Sigmoid colon (tissue), 6 donors: ENCODE measurements at regions not wholly inside any gene's neighbourhood (a gene's known extent, or its start where the extent isn't known, plus 50 kb on each side); places are given as distances from the start of the nearest gene placed in this dataset.

Experiments
- DNase-seq: peaks from one replicate; pipeline ENCODE4 v3.0.0-alpha.2; 2019
- H3K27ac ChIP-seq, 4 donors: fragments of 200-600 bp; sonication (generic); one replicate each; pipeline ENCODE4 v1.5.1; 2016 to 2019; ENCODE audit warnings: mild to moderate bottlenecking in 1 of 4
- H3K27me3 ChIP-seq, 3 donors: fragments of 200-600 bp; sonication (generic); one replicate each; pipeline ENCODE4 v1.5.1; 2019; ENCODE audit warnings: mild to moderate bottlenecking in 1 of 3
- H3K36me3 ChIP-seq, 4 donors: fragments of 200-600 bp; sonication (generic); one replicate each; pipeline ENCODE4 v1.5.1; 2016 to 2019
- H3K4me1 ChIP-seq, 4 donors: fragments of 200-600 bp; sonication (generic); one replicate each; pipeline ENCODE4 v1.5.1; 2017 to 2019
- H3K4me3 ChIP-seq, 4 donors: fragments of 200-600 bp; sonication (generic); one replicate each; pipeline ENCODE4 v1.5.1; 2017 to 2019; ENCODE audit warnings: mild to moderate bottlenecking in 2 of 4, moderate library complexity in 1 of 4
- H3K9me3 ChIP-seq, 4 donors: fragments of 200-600 bp in 3 of 4; sonication (generic) in 3 of 4; one replicate each; pipeline versions ENCODE4 v1.5.1 to v1.6.1; 2013 to 2019
- CTCF ChIP-seq, 4 experiments: fragments of 450-650 bp in 3 of 4; fragments of 200-600 bp in 1 of 4; IDR thresholded peaks; one replicate each; pipeline ENCODE4 v1.5.1; 2016 to 2019; ENCODE audit warnings: antibody characterized with exemption in 4 of 4, mild to moderate bottlenecking in 3 of 4, moderate library complexity in 2 of 4
- EP300 ChIP-seq, 4 donors: sonication (generic); formaldehyde crosslinking; IDR thresholded peaks; one replicate each; pipeline ENCODE4 v1.6.1; 2017; ENCODE audit warnings: antibody characterized with exemption in 4 of 4
- POLR2A ChIP-seq, 2 donors: fragments of 450-650 bp; IDR thresholded peaks; one replicate each; pipeline ENCODE4 v1.6.1; 2016; ENCODE audit warnings: antibody characterized with exemption in 2 of 2, mild to moderate bottlenecking in 2 of 2, moderate library complexity in 2 of 2
- POLR2AphosphoS5 ChIP-seq, 4 donors: sonication (generic); formaldehyde crosslinking; IDR thresholded peaks; one replicate each; pipeline ENCODE4 v1.6.1; 2017; ENCODE audit warnings: antibody characterized with exemption in 4 of 4
- WGBS, 2 donors: extraction: QIAGEN DNeasy Blood & Tissue Kit; methylation state at CpG; one replicate each; pipeline ENCODE4 v1.1.7; 2013; 5-methylcytosine and 5-hydroxymethylcytosine counted together
- intact Hi-C: fragments of 100-400 bp; cut with DNase I; formaldehyde crosslinking; loops from one replicate; pipeline ENCODE4 v1.15.1; 2023
- donor health status: healthy with polysubstance abuse.
- donor health status: healthy.

- Histone ChIP-seq H3K36me3 (no peaks in the 10 kb centered on the region), H3K27ac (no peak overlapping the region), H3K4me3 (no peak overlapping the region), H3K4me1 (no peaks in the 10 kb centered on the region), H3K27me3 (no peaks in the 10 kb centered on the region), H3K9me3 (no peaks in the 10 kb centered on the region)
- 84 to 95% methylated on average over 1 of the region's 1 CpG for WGBS, 2 donors
- intact Hi-C loops, result no loop called here
- no peak for DNase-seq
- TF ChIP-seq POLR2AphosphoS5 (IDR thresholded peaks at IDR 0.05), result no peak
- TF ChIP-seq POLR2A (IDR thresholded peaks at IDR 0.05), result no peak
- no peak for TF ChIP-seq CTCF (IDR thresholded peaks at IDR 0.05)
- no peak for TF ChIP-seq EP300 (IDR thresholded peaks at IDR 0.05)
These were observed 656.3 kb upstream of the IGFBP3 start for GRCh38 chr7:46577394-46577793.

- H3K27me3 ChIP-seq, result no peaks in the 10 kb centered on the region
These were observed 655.9 kb upstream of the IGFBP3 start for GRCh38 chr7:46576950-46577349.

GRCh38 chr7:46572691-46573090, 651.6 kb upstream of the IGFBP3 start:
- 69 to 74% methylated on average over 2 of the region's 2 CpGs for WGBS, 2 donors
- no peak for DNase-seq
- H3K4me3 ChIP-seq, result no peak overlapping the region
- H3K27me3 ChIP-seq, result no peaks in the 10 kb centered on the region
- H3K4me1 ChIP-seq, result no peaks in the 10 kb centered on the region
- intact Hi-C loops, result no loop called here
- no peak overlapping the region for H3K27ac ChIP-seq
- no peaks in the 10 kb centered on the region for H3K36me3 ChIP-seq
- H3K9me3 ChIP-seq, result no peaks in the 10 kb centered on the region
- no peak for TF ChIP-seq CTCF (IDR thresholded peaks at IDR 0.05)
- no peak for TF ChIP-seq POLR2AphosphoS5 (IDR thresholded peaks at IDR 0.05)
- TF ChIP-seq EP300 (IDR thresholded peaks at IDR 0.05), result no peak
- TF ChIP-seq POLR2A (IDR thresholded peaks at IDR 0.05), result no peak

More at GRCh38 chr7:46576950-46577349, 655.9 kb upstream of the IGFBP3 start:
- Histone ChIP-seq H3K36me3 (no peaks in the 10 kb centered on the region), H3K27ac (no peak overlapping the region), H3K9me3 (no peaks in the 10 kb centered on the region), H3K4me3 (no peak overlapping the region), H3K4me1 (no peaks in the 10 kb centered on the region)
- intact Hi-C loops, result no loop called here
- no peak for DNase-seq
- no peak for TF ChIP-seq POLR2A (IDR thresholded peaks at IDR 0.05)
- TF ChIP-seq EP300 (IDR thresholded peaks at IDR 0.05), result no peak

GRCh38 chr7:46571996-46572395, 650.9 kb upstream of the IGFBP3 start:
- intact Hi-C loops, result no loop called here
- no peak for TF ChIP-seq EP300 (IDR thresholded peaks at IDR 0.05)
- no peak for TF ChIP-seq CTCF (IDR thresholded peaks at IDR 0.05)
- TF ChIP-seq POLR2A (IDR thresholded peaks at IDR 0.05), result no peak
- no peak for TF ChIP-seq POLR2AphosphoS5 (IDR thresholded peaks at IDR 0.05)
- 90 to 91% methylated on average over 5 of the region's 5 CpGs for WGBS, 2 donors

GRCh38 chr7:46569133-46569465, 648.0 kb upstream of the IGFBP3 start:
- TF ChIP-seq POLR2AphosphoS5 (IDR thresholded peaks at IDR 0.05) (no peak), EP300 (IDR thresholded peaks at IDR 0.05) (no peak), POLR2A (IDR thresholded peaks at IDR 0.05) (no peak), CTCF (IDR thresholded peaks at IDR 0.05) (no peak)
- intact Hi-C loops, result no loop called here
- H3K36me3 ChIP-seq, result no peaks in the 10 kb centered on the region
- H3K4me3 ChIP-seq, result no peak overlapping the region
- no peaks in the 10 kb centered on the region for H3K4me1 ChIP-seq
- WGBS, 2 donors, result 42 to 58% methylated on average over 2 of the region's 2 CpGs
- DNase-seq, result no peak
- H3K9me3 ChIP-seq, result no peaks in the 10 kb centered on the region
- no peak overlapping the region for H3K27ac ChIP-seq
- H3K27me3 ChIP-seq, result no peaks in the 10 kb centered on the region

More at GRCh38 chr7:46571996-46572395, 650.9 kb upstream of the IGFBP3 start:
- no peak overlapping the region for H3K4me3 ChIP-seq
- H3K4me1 ChIP-seq, result no peaks in the 10 kb centered on the region
- H3K27me3 ChIP-seq, result no peaks in the 10 kb centered on the region
- H3K36me3 ChIP-seq, result no peaks in the 10 kb centered on the region
- no peak overlapping the region for H3K27ac ChIP-seq
- DNase-seq, result no peak
- no peaks in the 10 kb centered on the region for H3K9me3 ChIP-seq
